ENCODE measurements at regions not wholly inside any gene's neighbourhood (a gene's known extent, or its start where the extent isn't known, plus 50 kb on each side); places are given as distances from the start of the nearest gene placed in this dataset.

GRCh38 chr4:189136462-189136861 is 804.2 kb upstream of the FRG1 start:
- TF ChIP-seq CTCF (IDR thresholded peaks at IDR 0.05; ENCODE audit: low read depth, low read length, poor library complexity, severe bottlenecking) (no peak), EZH2phosphoT487 (IDR thresholded peaks at IDR 0.05; ENCODE audit: borderline replicate concordance, low read length) (no peak)

Measured in DOHH2 (cell line).